Lung (tissue), 11 donors: ENCODE measurements at regions not wholly inside any gene's neighbourhood (a gene's known extent, or its start where the extent isn't known, plus 50 kb on each side); places are given as distances from the start of the nearest gene placed in this dataset.

Experiments
- ATAC-seq: fragments of 200-7000 bp; cut with Tn5 transposase; one replicate; pipeline ENCODE4 v1.9.1; 2020; ENCODE audit warnings: moderate number of reproducible peaks; ENCODE audit not compliant: insufficient read depth, low FRiP score
- DNase-seq, 3 donors: peaks; one replicate each; pipeline ENCODE4 v3.0.0-alpha.2; 2013 to 2017
- H3K27ac ChIP-seq, 2 donors: one replicate each; pipeline ENCODE4 v1.5.1; 2013; ENCODE audit warnings: mild to moderate bottlenecking in 2 of 2, moderate library complexity in 2 of 2, control low read depth in 1 of 2, inconsistent platforms in 1 of 2, low read depth in 1 of 2, low read length in 1 of 2
- H3K27me3 ChIP-seq, 3 donors: one replicate each; pipeline ENCODE4 v1.5.1; 2013; ENCODE audit warnings: low read length in 2 of 3; ENCODE audit not compliant: control insufficient read depth in 3 of 3, insufficient read depth in 3 of 3
- H3K36me3 ChIP-seq, 4 donors: one replicate each; pipeline ENCODE4 v1.5.1; 2013; ENCODE audit warnings: low read length in 4 of 4, mild to moderate bottlenecking in 1 of 4, moderate library complexity in 1 of 4; ENCODE audit not compliant: control insufficient read depth in 4 of 4, insufficient read depth in 4 of 4
- H3K4me1 ChIP-seq, 5 donors: one replicate each; pipeline ENCODE4 v1.5.1; 2013; ENCODE audit warnings: low read length in 5 of 5, mild to moderate bottlenecking in 2 of 5, moderate library complexity in 1 of 5; ENCODE audit not compliant: control insufficient read depth in 5 of 5, insufficient read depth in 5 of 5
- H3K4me3 ChIP-seq: one replicate; pipeline ENCODE4 v1.5.1; 2013; ENCODE audit warnings: mild to moderate bottlenecking, control low read depth, moderate library complexity
- H3K9ac ChIP-seq, 2 donors: one replicate each; pipeline ENCODE4 v1.5.1; 2013; ENCODE audit warnings: low read length in 2 of 2, control low read depth in 1 of 2; ENCODE audit not compliant: insufficient read depth in 1 of 2
- H3K9me3 ChIP-seq, 4 donors: one replicate each; pipeline ENCODE4 v1.5.1; 2013; ENCODE audit warnings: low read length in 3 of 4, mild to moderate bottlenecking in 1 of 4, moderate library complexity in 1 of 4; ENCODE audit not compliant: control insufficient read depth in 4 of 4, insufficient read depth in 3 of 4
- CTCF ChIP-seq: IDR thresholded peaks from 2 replicates; pipeline ENCODE4 v1.5.1; 2012; ENCODE audit warnings: mild to moderate bottlenecking; ENCODE audit errors: control extremely low read depth, extremely low read depth
- WGBS, 2 donors: extraction: QIAGEN DNeasy Blood & Tissue Kit; methylation state at CpG; one replicate each; pipeline ENCODE4 v1.1.7; 2013; 5-methylcytosine and 5-hydroxymethylcytosine counted together
- donor health status: control.
- donor health status: control.
- donor health status: Bipolar disorder and iron deficiency.
- donor health status: healthy.
- donor health status: DM: yes; HTN: yes; CAD: no.

- TF ChIP-seq CTCF = no peak
- H3K9me3 ChIP-seq = peaks cover 0 to 9% (median 2%) of the 10 kb centered on the region in 4 donors
- ATAC-seq (no peak), DNase-seq (no peak)
- H3K36me3 ChIP-seq = no peaks in the 10 kb centered on the region
- 81 to 82% methylated on average over 3 of the region's 3 CpGs for WGBS, 2 donors
- no peaks in the 10 kb centered on the region for H3K27me3 ChIP-seq
- no peak overlapping the region for H3K9ac ChIP-seq
- no peak overlapping the region for H3K4me3 ChIP-seq
- H3K27ac ChIP-seq = no peak overlapping the region
- H3K4me1 ChIP-seq = no peaks in the 10 kb centered on the region
These were observed 420.6 kb downstream of the LRFN5 start for GRCh38 chr14:42027271-42027670.

- no peak overlapping the region for H3K27ac ChIP-seq
- no peaks in the 10 kb centered on the region for H3K27me3 ChIP-seq
- H3K4me1 ChIP-seq = no peaks in the 10 kb centered on the region
- no peak for DNase-seq
- H3K4me3 ChIP-seq = no peak overlapping the region
- no peak overlapping the region for H3K9ac ChIP-seq
- TF ChIP-seq CTCF = no peak
- H3K9me3 ChIP-seq = peaks cover 0 to 9% (median 2%) of the 10 kb centered on the region in 4 donors
- ATAC-seq = no peak
- WGBS, 2 donors = 60 to 80% methylated on average over 2 of the region's 2 CpGs
- no peaks in the 10 kb centered on the region for H3K36me3 ChIP-seq
These were observed 416.8 kb downstream of the LRFN5 start for GRCh38 chr14:42023452-42023851.

- TF ChIP-seq CTCF = no peak
- WGBS, 2 donors = 71 to 73% methylated on average over 3 of the region's 3 CpGs
- Histone ChIP-seq H3K4me1 (no peaks in the 10 kb centered on the region), H3K4me3 (no peak overlapping the region), H3K9ac (no peak overlapping the region), H3K27me3 (no peaks in the 10 kb centered on the region), H3K27ac (no peak overlapping the region), H3K36me3 (no peaks in the 10 kb centered on the region), H3K9me3 (no peaks in the 10 kb centered on the region)
- DNase-seq (no peak), ATAC-seq (no peak)
These were observed 407.6 kb downstream of the LRFN5 start for GRCh38 chr14:42014301-42014700.

GRCh38 chr14:42013559-42013958, 406.9 kb downstream of the LRFN5 start:
- Histone ChIP-seq H3K9me3 (no peaks in the 10 kb centered on the region), H3K4me1 (no peaks in the 10 kb centered on the region), H3K36me3 (no peaks in the 10 kb centered on the region), H3K27ac (no peak overlapping the region), H3K4me3 (no peak overlapping the region), H3K9ac (no peak overlapping the region), H3K27me3 (no peaks in the 10 kb centered on the region)
- DNase-seq (no peak), ATAC-seq (no peak)
- no peak for TF ChIP-seq CTCF
- WGBS, 2 donors = 72 to 80% methylated on average over 2 of the region's 2 CpGs
